ENCODE measurements at regions not wholly inside any gene's neighbourhood (a gene's known extent, or its start where the extent isn't known, plus 50 kb on each side); places are given as distances from the start of the nearest gene placed in this dataset.

GRCh38 chr17:71482625-71483024 is 638.2 kb upstream of the SOX9 start:
- H3K9me3 ChIP-seq (ENCODE audit: control insufficient read depth, insufficient read depth, low read depth, low read length), result no peaks in the 10 kb centered on the region
- DNase-seq (ENCODE audit: low read depth, low spot score) (no peak), ATAC-seq (no peak)
- intact Hi-C loops (cut with micrococcal nuclease; ENCODE audit: unreplicated experiment) (no loop called here), in situ Hi-C loops (cut with HindIII; ENCODE audit: low pct_unique_long_range_greater_than_20kb, low sequenced_read_pairs) (no loop called here)
- no peaks in the 10 kb centered on the region for H3K4me1 ChIP-seq (ENCODE audit: control insufficient read depth, insufficient read depth, low read length)
- no TSS peak for BruUV-seq (replicated peaks)
- H3K4me3 ChIP-seq (ENCODE audit: low read depth in 2 of 2, low read length in 2 of 2), result no peak overlapping the region
- no peak for TF ChIP-seq POLR2AphosphoS5 (IDR thresholded peaks at IDR 0.05; ENCODE audit: low read depth, low read length)
- no peak for TF ChIP-seq TCF7L2 (IDR thresholded peaks at IDR 0.05; ENCODE audit: low read depth, low read length)
- no peaks in the 10 kb centered on the region; the same call in 1 of the 2 replicates for H3K27me3 ChIP-seq (ENCODE audit: control insufficient read depth, insufficient read depth, low read length)
- ChIA-PET POLR2A (no interaction called here), CTCF (no interaction called here)
- H3K36me3 ChIP-seq (ENCODE audit: control insufficient read depth, insufficient read depth, low read length), result no peaks in the 10 kb centered on the region
- H3K27ac ChIP-seq (ENCODE audit: low read length), result no peak overlapping the region

DNA sequence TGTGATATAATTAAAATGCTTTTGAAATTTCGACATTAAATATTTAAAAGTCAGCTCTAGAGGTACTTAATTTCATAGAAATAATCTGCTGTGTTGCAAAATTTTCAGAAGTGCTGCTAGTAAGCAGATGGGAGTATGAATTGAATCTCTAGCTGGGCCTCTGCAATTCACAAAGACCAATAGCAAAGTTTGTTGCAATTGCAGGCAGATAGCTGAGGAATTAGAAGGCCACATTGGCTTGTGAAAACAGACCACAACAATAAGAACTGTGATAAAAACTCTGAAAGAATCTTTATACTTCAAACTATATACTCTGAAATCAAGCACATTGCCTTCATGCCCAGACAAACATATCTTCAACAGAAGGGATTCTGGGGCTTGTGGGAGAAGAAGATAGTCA is 636.3 kb upstream of the SOX9 start:
- no TSS peak for BruUV-seq (replicated peaks)
- no peak for ATAC-seq
- DNase-seq (ENCODE audit: low read depth, low spot score), result no peak
- no peak for TF ChIP-seq REST (IDR thresholded peaks at IDR 0.05; ENCODE audit: insufficient read depth in 1 of 2, low read depth in 2 of 2, low read length in 1 of 2)
- no peak for TF ChIP-seq TCF7L2 (IDR thresholded peaks at IDR 0.05; ENCODE audit: low read depth, low read length)
- TF ChIP-seq, protein P1, sequence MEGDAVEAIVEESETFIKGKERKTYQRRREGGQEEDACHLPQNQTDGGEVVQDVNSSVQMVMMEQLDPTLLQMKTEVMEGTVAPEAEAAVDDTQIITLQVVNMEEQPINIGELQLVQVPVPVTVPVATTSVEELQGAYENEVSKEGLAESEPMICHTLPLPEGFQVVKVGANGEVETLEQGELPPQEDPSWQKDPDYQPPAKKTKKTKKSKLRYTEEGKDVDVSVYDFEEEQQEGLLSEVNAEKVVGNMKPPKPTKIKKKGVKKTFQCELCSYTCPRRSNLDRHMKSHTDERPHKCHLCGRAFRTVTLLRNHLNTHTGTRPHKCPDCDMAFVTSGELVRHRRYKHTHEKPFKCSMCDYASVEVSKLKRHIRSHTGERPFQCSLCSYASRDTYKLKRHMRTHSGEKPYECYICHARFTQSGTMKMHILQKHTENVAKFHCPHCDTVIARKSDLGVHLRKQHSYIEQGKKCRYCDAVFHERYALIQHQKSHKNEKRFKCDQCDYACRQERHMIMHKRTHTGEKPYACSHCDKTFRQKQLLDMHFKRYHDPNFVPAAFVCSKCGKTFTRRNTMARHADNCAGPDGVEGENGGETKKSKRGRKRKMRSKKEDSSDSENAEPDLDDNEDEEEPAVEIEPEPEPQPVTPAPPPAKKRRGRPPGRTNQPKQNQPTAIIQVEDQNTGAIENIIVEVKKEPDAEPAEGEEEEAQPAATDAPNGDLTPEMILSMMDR (IDR thresholded peaks at IDR 0.05), result no peak
- TF ChIP-seq SIN3A (IDR thresholded peaks at IDR 0.05; ENCODE audit: borderline replicate concordance, insufficient read depth, low read depth, low read length), result no peak
- no peak for TF ChIP-seq POLR2AphosphoS5 (IDR thresholded peaks at IDR 0.05; ENCODE audit: low read depth, low read length)
- in situ Hi-C loops (cut with HindIII; ENCODE audit: low pct_unique_long_range_greater_than_20kb, low sequenced_read_pairs), result no loop called here
- ChIA-PET POLR2A (no interaction called here), CTCF (no interaction called here)
- Histone ChIP-seq H3K9me3 (ENCODE audit: control insufficient read depth, insufficient read depth, low read depth, low read length) (no peaks in the 10 kb centered on the region), H3K27ac (ENCODE audit: low read length) (no peak overlapping the region), H3K27me3 (ENCODE audit: control insufficient read depth, insufficient read depth, low read length) (no peaks in the 10 kb centered on the region; the same call in 1 of the 2 replicates), H3K36me3 (ENCODE audit: control insufficient read depth, insufficient read depth, low read length) (no peaks in the 10 kb centered on the region), H3K4me3 (ENCODE audit: low read depth in 2 of 2, low read length in 2 of 2) (no peak overlapping the region), H3K4me1 (ENCODE audit: control insufficient read depth, insufficient read depth, low read length) (no peaks in the 10 kb centered on the region)
- intact Hi-C loops (cut with micrococcal nuclease; ENCODE audit: unreplicated experiment), result no loop called here

DNA sequence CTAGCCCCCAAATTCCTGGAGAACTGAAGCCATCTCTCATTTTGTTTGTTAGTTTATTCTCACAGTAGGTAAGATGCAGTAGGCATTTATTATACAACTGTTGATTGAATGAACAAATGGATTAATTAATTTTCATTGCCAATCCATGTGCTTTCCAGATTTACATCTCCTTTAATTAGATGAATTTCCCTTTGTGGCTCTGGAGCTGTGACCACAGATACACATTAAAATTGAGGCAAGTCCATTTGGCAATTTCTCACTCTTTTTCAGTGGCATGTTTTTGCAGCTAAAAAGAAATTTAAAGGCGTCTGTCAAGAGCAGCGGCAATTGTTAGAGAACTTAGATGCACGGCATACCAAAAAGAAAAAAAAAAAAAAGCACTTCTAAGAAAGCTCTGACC is 635.4 kb upstream of the SOX9 start:
- Histone ChIP-seq H3K27ac (ENCODE audit: low read length) (no peak overlapping the region), H3K4me3 (ENCODE audit: low read depth in 2 of 2, low read length in 2 of 2) (no peak overlapping the region), H3K9me3 (ENCODE audit: control insufficient read depth, insufficient read depth, low read depth, low read length) (no peaks in the 10 kb centered on the region), H3K4me1 (ENCODE audit: control insufficient read depth, insufficient read depth, low read length) (no peaks in the 10 kb centered on the region), H3K27me3 (ENCODE audit: control insufficient read depth, insufficient read depth, low read length) (no peaks in the 10 kb centered on the region; the same call in 1 of the 2 replicates), H3K36me3 (ENCODE audit: control insufficient read depth, insufficient read depth, low read length) (no peaks in the 10 kb centered on the region)
- ChIA-PET CTCF (interaction anchor here (0.7 kb wide), 1 partner anchor 1242 kb away, joined by 5 read pairs; no protein-coding TSS in a partner anchor), POLR2A (no interaction called here)
- TF ChIP-seq, protein P1 (IDR thresholded peaks at IDR 0.05), result no peak
- TF ChIP-seq POLR2AphosphoS5 (IDR thresholded peaks at IDR 0.05; ENCODE audit: low read depth, low read length) (no peak), SIN3A (IDR thresholded peaks at IDR 0.05; ENCODE audit: borderline replicate concordance, insufficient read depth, low read depth, low read length) (no peak), TCF7L2 (IDR thresholded peaks at IDR 0.05; ENCODE audit: low read depth, low read length) (no peak), REST (IDR thresholded peaks at IDR 0.05; ENCODE audit: insufficient read depth in 1 of 2, low read depth in 2 of 2, low read length in 1 of 2) (no peak)
- no TSS peak for BruUV-seq (replicated peaks)
- DNase-seq (ENCODE audit: low read depth, low spot score) (no peak), ATAC-seq (no peak)
- intact Hi-C loops (cut with micrococcal nuclease; ENCODE audit: unreplicated experiment), result no loop called here
- in situ Hi-C loops (cut with HindIII; ENCODE audit: low pct_unique_long_range_greater_than_20kb, low sequenced_read_pairs), result no loop called here

All from Panc1 (cell line).